HUES64 (cell line): ENCODE measurements at regions not wholly inside any gene's neighbourhood (a gene's known extent, or its start where the extent isn't known, plus 50 kb on each side); places are given as distances from the start of the nearest gene placed in this dataset.

ENCODE experiments used
- H3K27ac ChIP-seq: 2 replicates; pipeline ENCODE4 v1.7.0; 2013; ENCODE audit warnings: low read depth, low read length, inconsistent platforms
- H3K27me3 ChIP-seq: 2 replicates; pipeline ENCODE4 v1.6.1; 2013; ENCODE audit warnings: mild to moderate bottlenecking, low read length; ENCODE audit not compliant: insufficient read depth
- H3K36me3 ChIP-seq: 2 replicates; pipeline ENCODE4 v1.6.1; 2013; ENCODE audit warnings: mild to moderate bottlenecking, low read length; ENCODE audit not compliant: insufficient read depth
- H3K4me1 ChIP-seq: 2 replicates; pipeline ENCODE4 v1.6.1; 2013; ENCODE audit warnings: mild to moderate bottlenecking, low read length, moderate library complexity; ENCODE audit not compliant: insufficient read depth
- H3K4me3 ChIP-seq: 2 replicates; pipeline ENCODE4 v1.5.1; 2013; ENCODE audit warnings: mild to moderate bottlenecking, low read length, moderate library complexity
- H3K9ac ChIP-seq: 2 replicates; pipeline ENCODE4 v1.6.1; 2013; ENCODE audit warnings: mild to moderate bottlenecking, low read depth, low read length
- H3K9me3 ChIP-seq: 2 replicates; pipeline ENCODE4 v1.6.1; 2013; ENCODE audit warnings: low read depth, low read length; ENCODE audit not compliant: insufficient read depth
- WGBS: fragments of 150-250, 120-280 bp; methylation state at CpG from one replicate; pipeline ENCODE4 v1.1.7; 2013; ENCODE audit warnings: missing lambda C conversion rate; 5-methylcytosine and 5-hydroxymethylcytosine counted together

GRCh38 chr13:107097916-107098315, 530.0 kb upstream of the ARGLU1 start:
- Histone ChIP-seq H3K36me3 (no peaks in the 10 kb centered on the region), H3K9ac (no peak overlapping the region; the same call in 1 of the 2 replicates), H3K27ac (no peak overlapping the region), H3K27me3 (no peaks in the 10 kb centered on the region), H3K9me3 (no peaks in the 10 kb centered on the region), H3K4me3 (no peak overlapping the region), H3K4me1 (peaks cover 6% of the 10 kb centered on the region; the same call in 1 of the 2 replicates)
- 87% methylated on average over 7 of the region's 7 CpGs for WGBS

DNA sequence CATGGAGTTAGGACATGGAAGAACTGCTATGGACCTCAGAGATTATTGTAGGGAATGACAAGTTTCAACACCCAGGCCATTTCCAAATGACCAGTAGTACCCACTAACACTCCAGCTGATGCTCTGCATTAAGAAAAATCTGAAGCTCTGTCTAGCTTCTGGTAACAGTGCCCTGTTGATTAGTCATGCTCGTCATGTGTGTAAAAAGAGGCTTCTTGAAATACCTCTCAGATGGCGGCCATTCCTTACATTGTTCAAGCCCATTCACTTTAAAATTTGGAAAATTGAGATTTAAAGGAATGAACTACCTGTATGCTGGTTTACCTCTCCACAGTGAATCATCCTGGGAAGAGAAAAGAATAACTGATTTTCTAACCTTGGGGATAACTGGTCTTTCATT, 527.9 kb upstream of the ARGLU1 start:
- Histone ChIP-seq H3K36me3 (no peaks in the 10 kb centered on the region), H3K9me3 (no peaks in the 10 kb centered on the region), H3K9ac (no peak overlapping the region), H3K27me3 (no peaks in the 10 kb centered on the region), H3K27ac (no peak overlapping the region), H3K4me1 (peaks cover 6% of the 10 kb centered on the region; the same call in 1 of the 2 replicates), H3K4me3 (no peak overlapping the region)
- 100% methylated on average over 1 of the region's 2 CpGs for WGBS

- Histone ChIP-seq H3K27ac (no peak overlapping the region), H3K36me3 (no peaks in the 10 kb centered on the region), H3K9ac (no peak overlapping the region), H3K27me3 (no peaks in the 10 kb centered on the region), H3K9me3 (no peaks in the 10 kb centered on the region), H3K4me1 (no peaks in the 10 kb centered on the region), H3K4me3 (no peak overlapping the region)
- whole genome bisulfite sequencing = 93% methylated on average over 1 of the region's 1 CpG
Measured at GRCh38 chr13:107091861-107092260, 523.9 kb upstream of the ARGLU1 start.

GRCh38 chr13:107091428-107091827, 523.5 kb upstream of the ARGLU1 start:
- WGBS = 86% methylated on average over 2 of the region's 2 CpGs
- Histone ChIP-seq H3K4me1 (no peaks in the 10 kb centered on the region), H3K4me3 (no peak overlapping the region), H3K9me3 (no peaks in the 10 kb centered on the region), H3K36me3 (no peaks in the 10 kb centered on the region), H3K9ac (no peak overlapping the region), H3K27me3 (no peaks in the 10 kb centered on the region), H3K27ac (no peak overlapping the region)

- H3K27me3 ChIP-seq = no peaks in the 10 kb centered on the region
- H3K36me3 ChIP-seq = no peaks in the 10 kb centered on the region
- H3K27ac ChIP-seq = no peak overlapping the region
- H3K9me3 ChIP-seq = no peaks in the 10 kb centered on the region
- WGBS = 100% methylated on average over 1 of the region's 1 CpG
- no peak overlapping the region for H3K9ac ChIP-seq
- H3K4me3 ChIP-seq = no peak overlapping the region
- H3K4me1 ChIP-seq = no peaks in the 10 kb centered on the region
Measured at GRCh38 chr13:107088061-107088460, 520.1 kb upstream of the ARGLU1 start.

DNA sequence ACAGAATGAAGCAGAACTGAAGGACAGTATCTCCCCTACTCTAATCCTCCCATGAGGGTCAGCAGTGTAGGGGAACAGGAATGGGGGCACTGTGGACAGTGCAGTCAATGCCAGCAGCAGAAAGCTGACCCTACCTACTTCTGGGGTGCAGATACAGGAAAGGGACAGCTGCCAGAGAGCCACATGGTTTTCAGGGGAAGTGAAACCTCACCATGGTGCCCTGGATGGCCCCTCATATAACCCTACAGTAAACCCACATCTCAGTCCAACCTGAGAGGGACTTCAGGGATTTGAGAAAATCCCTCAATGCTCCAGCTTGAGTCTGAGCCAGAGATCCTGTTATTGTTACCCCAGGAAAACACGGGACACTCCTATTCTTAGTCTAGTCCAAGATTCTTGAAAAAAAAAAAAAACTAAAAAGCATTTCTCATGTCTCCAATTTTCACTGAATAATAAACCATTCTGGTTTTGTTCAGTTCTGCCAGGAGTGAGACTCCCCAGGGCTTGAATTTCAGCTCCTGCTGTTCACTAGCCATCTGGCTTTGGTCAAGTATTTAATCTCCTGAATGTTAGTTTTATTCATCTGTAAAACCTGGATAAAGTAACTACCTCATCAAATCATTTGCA, 511.6 kb upstream of the ARGLU1 start:
- no peaks in the 10 kb centered on the region for H3K27me3 ChIP-seq
- no peaks in the 10 kb centered on the region for H3K4me1 ChIP-seq
- no peak overlapping the region for H3K9ac ChIP-seq
- H3K9me3 ChIP-seq = no peaks in the 10 kb centered on the region
- 84% methylated on average over 1 of the region's 1 CpG for WGBS
- no peak overlapping the region for H3K4me3 ChIP-seq
- H3K27ac ChIP-seq = no peak overlapping the region
- H3K36me3 ChIP-seq = no peaks in the 10 kb centered on the region

DNA sequence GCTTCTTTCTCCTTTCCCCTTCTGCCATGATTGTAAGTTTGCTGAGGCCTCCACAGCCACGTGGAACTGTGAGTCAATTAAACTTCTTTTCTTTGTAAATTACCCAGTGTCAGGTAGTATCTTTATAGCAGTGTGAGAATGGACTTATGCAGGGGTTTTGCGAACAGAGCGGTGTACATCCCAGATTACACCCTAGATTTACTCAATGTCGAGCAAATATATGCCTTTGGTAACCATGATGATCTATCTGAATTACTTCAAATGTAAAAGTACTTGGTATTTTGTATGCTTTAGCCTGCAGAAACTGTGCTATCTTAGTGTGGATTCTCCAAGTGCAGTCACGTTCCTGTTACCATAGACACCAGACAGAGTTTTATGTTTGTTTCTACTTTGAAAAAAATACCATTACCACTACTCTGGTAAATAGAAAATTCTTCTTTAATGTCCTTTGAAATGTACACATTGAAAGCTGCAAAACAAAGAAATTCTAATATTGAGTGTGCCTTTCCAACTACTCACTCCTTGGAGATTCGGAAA, 510.4 kb upstream of the ARGLU1 start:
- Histone ChIP-seq H3K4me1 (no peaks in the 10 kb centered on the region), H3K4me3 (no peak overlapping the region), H3K27ac (no peak overlapping the region), H3K9me3 (no peaks in the 10 kb centered on the region), H3K9ac (no peak overlapping the region), H3K27me3 (no peaks in the 10 kb centered on the region), H3K36me3 (no peaks in the 10 kb centered on the region)
- WGBS = 90% methylated on average over 5 of the region's 6 CpGs

DNA sequence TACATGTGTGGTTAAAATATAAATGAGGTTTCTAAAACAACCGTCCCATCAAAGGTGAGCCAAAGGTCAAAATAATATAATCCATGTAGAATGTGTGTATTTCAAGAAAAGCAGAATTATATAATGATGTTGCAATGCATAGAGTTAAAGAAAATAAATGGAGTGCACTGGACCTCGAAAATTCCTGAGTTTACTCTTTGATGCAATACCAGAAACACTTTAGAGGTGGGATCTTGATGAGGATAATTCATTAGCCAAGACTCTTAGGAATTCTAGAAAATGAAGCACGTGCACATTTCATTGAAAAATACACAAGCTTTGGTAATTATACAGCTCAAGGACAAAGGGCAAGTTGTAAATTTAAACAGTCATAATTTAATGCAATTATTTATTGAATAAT, 508.9 kb upstream of the ARGLU1 start:
- Histone ChIP-seq H3K27ac (no peak overlapping the region), H3K27me3 (no peaks in the 10 kb centered on the region), H3K4me3 (no peak overlapping the region), H3K9ac (no peak overlapping the region), H3K36me3 (no peaks in the 10 kb centered on the region), H3K4me1 (no peaks in the 10 kb centered on the region), H3K9me3 (no peaks in the 10 kb centered on the region)
- 98% methylated on average over 3 of the region's 3 CpGs for WGBS

DNA sequence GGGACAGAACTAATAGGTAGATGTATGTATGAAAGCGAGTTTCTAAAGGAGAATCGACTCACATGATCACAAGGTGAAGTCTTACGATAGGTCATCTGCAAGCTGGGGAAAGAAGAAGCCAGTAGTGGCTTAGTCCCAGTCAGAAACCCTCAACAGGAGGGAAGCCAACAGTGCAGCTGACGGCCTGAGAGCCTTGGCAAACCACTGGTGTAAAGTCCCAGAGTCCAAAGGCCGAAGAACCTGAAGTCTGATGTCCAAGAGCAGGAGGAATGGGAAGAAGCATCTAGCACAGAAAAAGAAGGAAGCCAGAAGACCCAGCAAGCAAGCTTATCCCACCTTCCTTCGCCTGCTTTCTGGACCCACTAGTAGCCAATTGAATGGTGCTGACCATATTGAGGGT, 507.6 kb upstream of the ARGLU1 start:
- 95% methylated on average over 6 of the region's 6 CpGs for WGBS
- Histone ChIP-seq H3K9me3 (no peaks in the 10 kb centered on the region), H3K27me3 (no peaks in the 10 kb centered on the region), H3K27ac (no peak overlapping the region), H3K4me1 (no peaks in the 10 kb centered on the region), H3K9ac (no peak overlapping the region), H3K4me3 (no peak overlapping the region), H3K36me3 (no peaks in the 10 kb centered on the region)

- Histone ChIP-seq H3K36me3 (no peaks in the 10 kb centered on the region), H3K9me3 (no peaks in the 10 kb centered on the region), H3K4me1 (no peaks in the 10 kb centered on the region), H3K4me3 (no peak overlapping the region), H3K27ac (no peak overlapping the region), H3K27me3 (no peaks in the 10 kb centered on the region), H3K9ac (no peak overlapping the region)
- 94% methylated on average over 3 of the region's 5 CpGs for WGBS
Measured at GRCh38 chr13:107070792-107071191, 502.9 kb upstream of the ARGLU1 start.

DNA sequence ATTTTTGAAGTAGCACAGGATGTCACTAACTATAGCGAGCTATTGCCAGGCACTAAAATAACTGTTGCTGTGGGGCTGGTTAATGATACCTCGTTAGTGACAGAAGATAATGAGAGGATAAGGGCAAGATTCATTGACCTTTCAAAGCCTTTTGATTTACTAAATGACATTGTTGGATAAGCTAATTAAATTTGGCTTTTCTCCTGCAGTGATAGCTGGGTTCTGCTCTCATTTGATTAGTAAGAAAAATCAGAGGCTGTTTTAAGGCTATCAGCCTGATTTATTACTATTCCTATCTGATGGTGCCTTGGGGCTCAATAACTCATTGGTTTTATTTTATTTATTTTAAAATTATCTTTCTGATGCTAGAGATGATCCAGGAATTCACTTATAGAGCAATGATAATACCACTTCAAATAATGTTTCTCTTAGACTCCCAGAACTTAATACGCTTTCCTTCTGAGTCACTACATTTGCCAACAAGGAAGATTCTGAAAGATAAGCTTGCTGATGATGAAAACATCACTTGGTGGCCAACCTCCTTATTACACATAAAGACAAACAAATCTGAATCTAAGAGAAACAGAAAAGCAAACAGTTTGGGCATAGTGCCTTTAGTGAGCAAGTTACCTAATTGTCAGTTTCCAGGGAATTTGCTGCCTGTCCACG, 501.3 kb upstream of the ARGLU1 start:
- Histone ChIP-seq H3K9ac (no peak overlapping the region), H3K9me3 (no peaks in the 10 kb centered on the region), H3K27me3 (no peaks in the 10 kb centered on the region), H3K27ac (no peak overlapping the region), H3K4me3 (no peak overlapping the region), H3K4me1 (no peaks in the 10 kb centered on the region), H3K36me3 (no peaks in the 10 kb centered on the region)
- 95% methylated on average over 4 of the region's 4 CpGs for WGBS
